LoVo (cell line): ENCODE measurements at regions not wholly inside any gene's neighbourhood (a gene's known extent, or its start where the extent isn't known, plus 50 kb on each side); places are given as distances from the start of the nearest gene placed in this dataset.
"Not testable (repeated sequence)": the region's sequence is repeated elsewhere in the genome, so short reads cannot be mapped to it uniquely, and the experiment has no call there.

Source experiments
- DNase-seq: peaks from one replicate; pipeline ENCODE4 v3.0.0-alpha.2; 2016; ENCODE audit warnings: low spot score

- DNase-seq = not testable (repeated sequence)
Observed at GRCh38 chr1:220475608-220476007, 52.3 kb upstream of the MARK1 start.

GRCh38 chr1:220475141-220475540 lies 52.8 kb upstream of the MARK1 start:
- DNase-seq = not testable (repeated sequence)

- no peak for DNase-seq
Observed at GRCh38 chr1:220473440-220473839, 54.5 kb upstream of the MARK1 start.

GRCh38 chr1:220462752-220463151 lies 65.2 kb upstream of the MARK1 start:
- no peak for DNase-seq

DNA sequence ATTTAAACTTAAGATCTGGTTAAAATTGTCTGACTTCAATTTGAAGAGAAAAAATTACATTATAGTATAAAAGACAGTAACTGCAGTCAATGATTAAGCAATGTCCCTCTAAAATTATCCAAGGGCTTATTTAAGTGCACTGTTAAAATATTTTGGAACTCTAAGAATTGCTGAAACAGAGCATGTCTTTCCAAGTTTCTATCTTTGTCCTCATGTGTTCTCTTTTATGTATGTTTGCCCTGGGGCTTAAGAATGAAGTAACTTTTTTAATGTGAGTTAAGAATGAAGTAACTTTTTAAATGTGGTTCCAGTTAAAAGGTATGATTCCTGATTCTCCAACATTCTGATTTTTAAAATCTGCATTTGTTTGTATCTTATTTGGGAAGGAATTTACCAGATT lies 69.0 kb upstream of the MARK1 start:
- DNase-seq = no peak

GRCh38 chr1:220457957-220458609 lies 69.9 kb upstream of the MARK1 start:
- no peak for DNase-seq

DNA sequence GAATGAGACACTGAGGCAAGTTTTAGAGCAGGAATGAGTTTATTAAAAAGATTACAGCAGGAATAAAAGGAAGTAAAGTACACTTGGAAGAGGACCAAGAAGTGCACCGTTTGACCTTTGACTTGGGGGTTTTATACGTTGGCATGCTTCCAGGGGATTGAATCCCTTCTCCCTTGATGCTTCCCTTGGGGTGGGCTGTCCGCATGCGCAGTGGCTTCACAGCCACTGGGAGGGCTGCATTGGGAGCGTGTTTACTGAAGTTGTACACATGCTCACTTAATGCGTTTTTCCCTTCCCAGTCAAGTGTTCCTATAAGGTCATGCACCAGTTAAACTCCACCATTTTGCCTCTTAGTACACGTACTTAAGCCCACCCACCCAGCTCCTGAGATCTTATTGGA lies 72.4 kb upstream of the MARK1 start:
- no peak for DNase-seq

GRCh38 chr1:220454155-220454777 lies 73.7 kb upstream of the MARK1 start:
- DNase-seq = no peak

DNA sequence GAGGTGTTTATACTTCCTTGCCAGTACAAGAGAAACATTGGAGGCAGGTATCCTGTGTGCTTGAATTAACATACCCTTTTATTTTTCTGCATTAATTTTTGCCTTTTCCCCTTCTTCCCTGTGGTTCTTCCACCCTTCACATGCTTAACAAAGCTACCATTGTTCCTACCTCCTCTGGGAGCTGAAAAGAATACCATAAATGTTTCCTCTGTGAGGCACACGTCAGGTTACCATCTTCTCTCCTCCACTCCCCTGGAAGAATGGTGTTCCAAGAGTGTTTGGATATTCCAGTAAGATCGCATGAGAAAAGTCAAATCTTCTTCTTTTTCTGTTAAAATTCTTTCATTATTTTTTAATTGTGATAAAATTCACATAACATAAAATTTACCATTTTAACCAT lies 74.6 kb upstream of the MARK1 start:
- no peak for DNase-seq

DNA sequence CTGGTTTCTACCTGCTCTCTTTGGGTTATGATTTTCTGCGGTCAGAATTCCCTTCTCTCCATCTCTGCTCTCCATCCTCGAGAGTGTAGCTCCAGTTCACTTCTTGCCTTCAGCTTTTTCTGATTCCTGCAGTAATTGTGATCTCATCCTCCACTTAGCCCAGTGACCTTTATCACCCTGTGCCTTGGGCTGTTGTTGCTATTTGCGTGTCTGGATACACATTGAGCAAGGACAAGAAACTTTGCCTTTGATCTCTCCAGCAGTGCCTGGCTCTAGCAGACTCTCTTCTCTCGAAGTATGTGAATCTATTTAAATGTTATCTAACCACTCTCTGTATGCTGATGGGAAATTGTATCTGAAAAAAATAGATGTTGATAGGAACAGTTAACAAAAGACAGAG lies 76.4 kb upstream of the MARK1 start:
- no peak for DNase-seq

DNA sequence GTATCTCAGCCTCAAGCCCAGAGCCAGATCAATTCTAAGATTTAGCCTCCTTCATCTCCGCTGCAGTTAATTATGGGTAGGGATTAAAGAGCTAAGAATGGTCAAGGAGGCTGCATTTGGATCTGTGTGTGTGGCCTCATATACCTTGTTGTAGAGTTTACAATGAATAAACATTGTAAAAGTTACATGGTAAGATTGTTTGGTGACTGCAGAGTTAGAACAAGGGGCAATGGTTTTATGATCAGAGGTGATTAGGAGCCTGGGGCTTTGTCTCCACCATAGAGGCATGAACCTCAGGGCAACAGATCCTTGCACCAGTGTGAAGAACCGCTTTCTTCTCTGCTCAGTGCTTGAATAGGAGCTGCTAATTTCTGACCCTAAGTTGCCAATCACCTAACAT lies 77.0 kb upstream of the MARK1 start:
- DNase-seq = no peak

GRCh38 chr1:220448217-220448616 lies 79.7 kb upstream of the MARK1 start:
- DNase-seq = no peak

GRCh38 chr1:220444586-220444985 lies 83.3 kb upstream of the MARK1 start:
- DNase-seq = not testable (repeated sequence)

DNA sequence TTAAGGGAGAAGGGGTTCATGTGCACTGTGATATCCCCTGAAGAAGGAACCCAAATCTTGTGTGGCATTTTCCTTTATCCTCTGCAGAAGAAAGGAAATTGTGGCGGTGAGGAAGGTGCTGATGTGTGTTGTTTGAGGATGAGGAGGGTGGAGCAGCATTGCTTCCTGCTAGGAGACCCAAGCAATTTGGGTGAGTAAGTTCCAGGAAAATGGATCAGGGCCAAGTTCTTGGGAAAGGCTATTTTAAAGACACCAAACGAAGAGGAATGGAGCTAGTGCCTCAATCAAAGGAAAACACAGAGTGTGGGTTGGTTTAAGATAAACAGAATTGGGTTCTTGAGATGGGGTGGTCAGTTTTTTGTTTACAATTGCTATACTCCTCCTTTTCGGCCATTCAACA lies 86.7 kb upstream of the MARK1 start:
- no peak for DNase-seq

GRCh38 chr1:220438741-220439140 lies 89.2 kb upstream of the MARK1 start:
- DNase-seq = no peak

DNA sequence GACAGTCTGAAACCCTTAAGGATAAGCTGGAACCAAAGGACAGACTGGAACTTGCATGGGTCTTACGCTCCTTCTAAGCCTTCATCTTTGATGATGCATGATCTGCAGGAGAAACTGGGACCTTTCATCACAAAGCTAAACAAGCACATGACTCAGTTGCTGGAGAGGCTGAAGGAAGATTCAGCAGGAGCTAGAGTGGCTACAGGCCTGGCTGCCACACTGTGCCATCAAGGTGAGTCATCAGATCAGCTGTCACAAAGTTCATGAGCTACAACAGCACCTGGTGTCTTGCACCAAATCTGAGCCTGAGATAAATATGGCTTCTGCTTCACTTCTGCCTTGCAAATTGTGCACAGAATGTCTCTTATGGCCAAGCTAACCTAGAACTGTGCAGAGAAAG lies 95.5 kb upstream of the MARK1 start:
- peak; percentile 14 for DNase-seq

DNA sequence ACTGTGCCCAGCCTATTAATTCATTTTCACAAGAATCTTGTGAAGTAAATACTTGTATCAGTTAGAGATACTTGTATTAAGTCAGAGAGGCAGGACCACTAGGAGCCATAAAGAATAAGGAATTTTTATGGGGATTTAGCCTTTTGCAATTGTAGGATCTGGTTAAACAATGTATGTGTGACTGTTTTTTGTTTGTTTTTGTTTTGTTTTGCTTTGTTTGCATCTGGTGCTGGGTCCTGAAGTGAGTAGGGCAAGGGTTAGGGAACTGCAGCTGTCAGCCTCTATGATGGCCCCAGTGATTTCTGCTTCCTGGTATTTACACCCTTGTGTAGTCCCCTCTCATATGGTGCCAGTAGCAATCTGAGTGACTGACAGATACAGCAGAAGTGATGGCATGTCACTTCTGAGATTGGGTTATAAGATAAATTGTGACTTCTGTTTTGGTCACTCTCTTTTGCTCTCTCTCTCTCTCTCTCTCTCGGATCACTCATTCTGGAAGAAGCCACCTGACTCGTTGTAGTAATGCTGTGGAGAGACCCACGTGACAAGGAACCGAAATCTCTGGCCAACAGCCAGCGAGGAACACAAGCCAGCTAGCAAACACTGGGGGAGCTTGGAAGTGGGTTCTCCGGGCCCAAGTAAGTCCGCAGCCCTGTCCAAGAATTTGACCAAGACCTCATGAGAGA lies 96.2 kb upstream of the MARK1 start:
- no peak for DNase-seq

DNA sequence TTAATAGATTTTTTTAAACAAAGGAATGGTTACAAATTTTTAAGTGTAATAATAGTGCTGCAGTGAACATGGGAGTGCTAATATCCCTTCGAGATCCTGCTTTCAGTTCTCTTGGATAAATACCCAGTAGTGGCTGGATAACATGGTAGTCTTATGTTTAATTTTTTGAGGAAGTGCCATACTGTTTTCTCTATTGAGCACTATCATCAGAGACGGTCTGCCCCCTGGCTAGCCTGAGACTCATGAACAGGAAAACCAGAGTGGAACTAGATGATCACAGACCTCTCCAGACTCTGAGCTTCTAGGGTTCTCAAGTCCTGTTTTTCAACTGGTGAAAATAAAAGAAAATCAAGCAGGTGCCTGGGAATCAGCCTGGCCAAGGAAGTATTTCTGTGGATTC lies 97.3 kb upstream of the MARK1 start:
- DNase-seq = no peak

DNA sequence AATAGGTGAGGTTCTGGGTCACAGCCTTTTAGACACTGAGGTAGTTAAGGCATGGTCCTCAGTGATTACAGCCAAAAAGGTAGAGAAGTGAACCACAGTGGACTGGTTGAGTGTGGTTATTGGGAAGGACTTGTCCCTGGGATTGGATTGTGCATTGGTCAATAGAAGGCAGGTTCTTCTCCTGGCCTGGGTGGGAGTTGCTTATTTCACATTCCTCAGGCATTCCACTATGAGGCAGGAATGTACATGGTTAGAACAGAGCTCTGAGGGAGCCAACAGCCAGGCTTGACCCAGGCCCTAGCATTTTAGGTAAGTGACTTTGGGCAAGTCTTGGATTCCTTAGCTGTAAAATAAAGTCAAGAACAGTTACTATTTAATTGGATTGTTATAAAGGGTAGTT lies 97.9 kb upstream of the MARK1 start:
- no peak for DNase-seq

- no peak for DNase-seq
Observed at GRCh38 chr1:220426989-220427388, 100.9 kb upstream of the MARK1 start.

DNA sequence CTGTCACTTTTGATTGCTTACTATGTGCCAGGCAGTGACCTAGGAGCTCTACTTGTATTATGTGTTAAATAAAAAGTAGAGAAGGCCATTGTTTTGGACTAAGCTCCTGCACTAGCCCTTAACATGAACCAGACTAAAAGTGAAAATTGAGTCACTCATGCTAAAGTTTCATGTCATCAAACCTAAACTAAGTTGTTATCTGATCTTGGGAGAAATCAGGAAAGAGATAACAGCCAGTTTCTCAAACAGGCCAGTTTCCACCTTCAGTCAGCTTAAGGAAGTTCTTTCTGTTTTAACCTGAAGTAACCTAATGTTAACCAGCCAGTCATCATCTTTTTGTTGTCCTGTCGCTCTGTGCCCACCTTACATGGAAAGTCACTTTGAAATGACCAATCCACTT lies 102.1 kb upstream of the MARK1 start:
- DNase-seq = no peak

- DNase-seq = no peak
Observed at GRCh38 chr1:220421508-220421907, 106.4 kb upstream of the MARK1 start.

DNA sequence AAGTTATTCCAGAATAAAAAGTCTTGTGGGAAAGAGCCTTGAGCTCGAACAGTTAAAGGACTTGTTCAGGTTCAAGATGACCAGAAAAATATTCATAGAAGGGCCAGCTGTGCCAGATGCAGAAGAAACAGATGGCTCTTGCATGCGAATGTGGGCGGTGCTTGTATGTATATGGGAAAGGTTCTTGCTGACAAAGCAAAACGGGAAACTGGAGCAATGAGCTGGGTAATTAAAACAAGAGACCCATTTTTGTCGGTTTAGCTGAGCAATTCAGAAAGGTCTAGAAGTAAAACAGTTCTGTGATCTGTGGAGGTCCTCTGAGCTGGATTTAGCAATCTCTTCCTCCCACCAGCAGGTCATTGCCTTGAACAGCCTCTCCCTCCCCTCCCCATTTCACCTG lies 107.2 kb upstream of the MARK1 start:
- DNase-seq = no peak

GRCh38 chr1:220412382-220412781 lies 115.6 kb upstream of the MARK1 start:
- DNase-seq = not testable (repeated sequence)
